Trophoblast cell (in vitro differentiated cells and primary cell): ENCODE measurements at regions not wholly inside any gene's neighbourhood (a gene's known extent, or its start where the extent isn't known, plus 50 kb on each side); places are given as distances from the start of the nearest gene placed in this dataset.

Experiments
- DNase-seq, 2 donors: peaks; one replicate each; pipeline ENCODE4 v3.0.0-alpha.2; 2016
- H2AFZ ChIP-seq: 2 replicates; pipeline ENCODE4 v1.6.1; 2013; ENCODE audit warnings: low read length, moderate library complexity, mild to moderate bottlenecking; ENCODE audit not compliant: insufficient read depth, poor library complexity
- H2AK5ac ChIP-seq: 2 replicates; pipeline ENCODE4 v1.6.1; 2013; ENCODE audit warnings: mild to moderate bottlenecking, low read length
- H2BK120ac ChIP-seq: 2 replicates; pipeline ENCODE4 v1.6.1; 2013; ENCODE audit warnings: low read length, mild to moderate bottlenecking, moderate library complexity; ENCODE audit not compliant: insufficient read depth, poor library complexity
- H2BK12ac ChIP-seq: 2 replicates; pipeline ENCODE4 v1.6.1; 2013; ENCODE audit warnings: mild to moderate bottlenecking, low read length, moderate library complexity
- H2BK5ac ChIP-seq: 2 replicates; pipeline ENCODE4 v1.6.1; 2013; ENCODE audit warnings: low read length, low read depth, moderate library complexity, mild to moderate bottlenecking; ENCODE audit not compliant: poor library complexity
- H3K14ac ChIP-seq: 2 replicates; pipeline ENCODE4 v1.6.1; 2013; ENCODE audit warnings: mild to moderate bottlenecking, low read length
- H3K18ac ChIP-seq: 2 replicates; pipeline ENCODE4 v1.6.1; 2013; ENCODE audit warnings: mild to moderate bottlenecking, low read length
- H3K23ac ChIP-seq: 2 replicates; pipeline ENCODE4 v1.6.1; 2013; ENCODE audit warnings: low read length
- H3K27ac ChIP-seq: 2 replicates; pipeline ENCODE4 v1.5.1; 2013; ENCODE audit warnings: low read depth, mild to moderate bottlenecking, inconsistent platforms, low read length, moderate library complexity
- H3K27me3 ChIP-seq: 2 replicates; pipeline ENCODE4 v1.6.1; 2013; ENCODE audit warnings: inconsistent platforms, mild to moderate bottlenecking, low read length, moderate library complexity; ENCODE audit not compliant: insufficient read depth
- H3K36me3 ChIP-seq, 2 experiments: 1 replicate in 1 of 2; 2 replicates in 1 of 2; pipeline ENCODE4 v1.6.1; 2013; ENCODE audit warnings: low read length in 2 of 2, mild to moderate bottlenecking in 2 of 2, moderate library complexity in 1 of 2; ENCODE audit not compliant: insufficient read depth in 2 of 2, control insufficient read depth in 1 of 2
- H3K4ac ChIP-seq: 2 replicates; pipeline ENCODE4 v1.6.1; 2013; ENCODE audit warnings: low read depth, mild to moderate bottlenecking, low read length, moderate library complexity
- H3K4me1 ChIP-seq, 2 experiments: 1 replicate in 1 of 2; 2 replicates in 1 of 2; pipeline ENCODE4 v1.6.1; 2013; ENCODE audit warnings: low read length in 2 of 2, mild to moderate bottlenecking in 2 of 2, moderate library complexity in 1 of 2; ENCODE audit not compliant: insufficient read depth in 2 of 2, control insufficient read depth in 1 of 2
- H3K4me2 ChIP-seq: 2 replicates; pipeline ENCODE4 v1.6.1; 2013; ENCODE audit warnings: inconsistent platforms, mild to moderate bottlenecking, low read length, moderate library complexity
- H3K4me3 ChIP-seq: 2 replicates; pipeline ENCODE4 v1.5.1; 2013; ENCODE audit warnings: mild to moderate bottlenecking, low read depth, low read length, inconsistent platforms
- H3K79me1 ChIP-seq: one replicate; pipeline ENCODE4 v1.6.1; 2013; ENCODE audit warnings: low read length
- H3K79me2 ChIP-seq: 2 replicates; pipeline ENCODE4 v1.6.1; 2013; ENCODE audit warnings: low read length, mild to moderate bottlenecking; ENCODE audit not compliant: control insufficient read depth, insufficient read depth, poor library complexity
- H3K9ac ChIP-seq: 2 replicates; pipeline ENCODE4 v1.6.1; 2013; ENCODE audit warnings: mild to moderate bottlenecking, low read length
- H3K9me3 ChIP-seq: 2 replicates; pipeline ENCODE4 v1.6.1; 2013; ENCODE audit warnings: low read depth, mild to moderate bottlenecking, control low read depth, inconsistent platforms, low read length; ENCODE audit not compliant: insufficient read depth
- H4K12ac ChIP-seq: 2 replicates; pipeline ENCODE4 v1.6.1; 2013; ENCODE audit warnings: low read depth, mild to moderate bottlenecking, low read length, moderate library complexity
- H4K8ac ChIP-seq: 2 replicates; pipeline ENCODE4 v1.6.1; 2013; ENCODE audit warnings: low read depth, mild to moderate bottlenecking, low read length, moderate library complexity
- H4K91ac ChIP-seq: one replicate; pipeline ENCODE4 v1.6.1; 2013; ENCODE audit warnings: low read depth, mild to moderate bottlenecking, low read length, moderate library complexity
- WGBS: extraction: QIAGEN DNeasy Blood & Tissue Kit; methylation state at CpG from one replicate; pipeline ENCODE4 v1.1.7; 2013; ENCODE audit warnings: missing lambda C conversion rate; ENCODE audit not compliant: insufficient read length, insufficient coverage; ENCODE audit errors: extremely low coverage; 5-methylcytosine and 5-hydroxymethylcytosine counted together

- Histone ChIP-seq H2AFZ (no peak overlapping the region), H3K27ac (no peak overlapping the region), H4K91ac (no peak overlapping the region), H3K4me2 (no peak overlapping the region), H2BK5ac (no peak overlapping the region), H2BK12ac (no peak overlapping the region), H3K27me3 (no peaks in the 10 kb centered on the region), H3K4me1 (peaks cover 3 to 6% of the 10 kb centered on the region in 2 experiments), H2BK120ac (no peak overlapping the region), H3K4ac (no peak overlapping the region), H3K23ac (no peak overlapping the region), H3K9me3 (no peaks in the 10 kb centered on the region), H4K8ac (no peak overlapping the region), H3K14ac (no peak overlapping the region), H3K4me3 (no peak overlapping the region), H3K9ac (no peak overlapping the region), H3K36me3 (no peaks in the 10 kb centered on the region), H3K79me1 (no peaks in the 10 kb centered on the region), H3K18ac (no peak overlapping the region), H3K79me2 (no peaks in the 10 kb centered on the region), H2AK5ac (no peak overlapping the region), H4K12ac (no peak overlapping the region)
- DNase-seq, result no peak
- WGBS, result no CpG with 5 or more reads among the region's 1 CpG
These were observed 408.3 kb downstream of the HNRNPD start for GRCh38 chr4:81965454-81965853.

GRCh38 chr4:81963763-81964020, 410.1 kb downstream of the HNRNPD start:
- no peak overlapping the region for H3K9ac ChIP-seq
- no peaks in the 10 kb centered on the region for H3K79me1 ChIP-seq
- no peak overlapping the region for H2AFZ ChIP-seq
- no peak overlapping the region for H3K4ac ChIP-seq
- no peak overlapping the region for H3K14ac ChIP-seq
- peaks cover 6 to 7% of the 10 kb centered on the region in 2 experiments for H3K4me1 ChIP-seq
- H4K8ac ChIP-seq, result no peak overlapping the region
- H3K18ac ChIP-seq, result no peak overlapping the region
- no peaks in the 10 kb centered on the region for H3K79me2 ChIP-seq
- H2BK120ac ChIP-seq, result no peak overlapping the region
- no peaks in the 10 kb centered on the region for H3K36me3 ChIP-seq
- no peak overlapping the region for H2BK12ac ChIP-seq
- H4K12ac ChIP-seq, result no peak overlapping the region
- H3K23ac ChIP-seq, result no peak overlapping the region
- no peak overlapping the region for H4K91ac ChIP-seq
- H3K4me3 ChIP-seq, result no peak overlapping the region
- H3K9me3 ChIP-seq, result no peaks in the 10 kb centered on the region
- H3K27me3 ChIP-seq, result no peaks in the 10 kb centered on the region
- DNase-seq, result no peak
- no peak overlapping the region for H2BK5ac ChIP-seq
- H3K27ac ChIP-seq, result no peak overlapping the region
- no peak overlapping the region for H3K4me2 ChIP-seq
- no peak overlapping the region for H2AK5ac ChIP-seq

- H3K4me3 ChIP-seq, result no peak overlapping the region
- no peaks in the 10 kb centered on the region for H3K79me1 ChIP-seq
- DNase-seq, result no peak
- H2AFZ ChIP-seq, result no peak overlapping the region
- no peak overlapping the region for H3K18ac ChIP-seq
- H3K14ac ChIP-seq, result no peak overlapping the region
- no CpG with 5 or more reads among the region's 1 CpG for WGBS
- H3K9me3 ChIP-seq, result no peaks in the 10 kb centered on the region
- H3K9ac ChIP-seq, result no peak overlapping the region
- no peak overlapping the region for H2AK5ac ChIP-seq
- peaks cover 6 to 7% of the 10 kb centered on the region in 2 experiments for H3K4me1 ChIP-seq
- no peak overlapping the region for H3K23ac ChIP-seq
- H2BK12ac ChIP-seq, result no peak overlapping the region
- H4K8ac ChIP-seq, result no peak overlapping the region
- H3K27me3 ChIP-seq, result no peaks in the 10 kb centered on the region
- H3K36me3 ChIP-seq, result no peaks in the 10 kb centered on the region
- no peak overlapping the region for H2BK120ac ChIP-seq
- no peak overlapping the region for H3K27ac ChIP-seq
- no peak overlapping the region for H4K91ac ChIP-seq
- no peak overlapping the region for H3K4me2 ChIP-seq
- H4K12ac ChIP-seq, result no peak overlapping the region
- no peak overlapping the region for H2BK5ac ChIP-seq
- H3K79me2 ChIP-seq, result no peaks in the 10 kb centered on the region
- no peak overlapping the region for H3K4ac ChIP-seq
These were observed 410.6 kb downstream of the HNRNPD start for GRCh38 chr4:81963015-81963762.

- DNase-seq, result no peak
- H3K79me1 ChIP-seq, result no peaks in the 10 kb centered on the region
- H2BK5ac ChIP-seq, result no peak overlapping the region
- WGBS, result no CpG with 5 or more reads among the region's 4 CpGs
- no peaks in the 10 kb centered on the region for H3K27me3 ChIP-seq
- H3K14ac ChIP-seq, result no peak overlapping the region
- no peak overlapping the region for H4K12ac ChIP-seq
- H3K4ac ChIP-seq, result no peak overlapping the region
- H3K4me1 ChIP-seq, result peaks cover 6 to 7% of the 10 kb centered on the region in 2 experiments
- no peak overlapping the region for H2AK5ac ChIP-seq
- no peaks in the 10 kb centered on the region for H3K9me3 ChIP-seq
- no peaks in the 10 kb centered on the region for H3K36me3 ChIP-seq
- H3K9ac ChIP-seq, result no peak overlapping the region
- H2BK120ac ChIP-seq, result no peak overlapping the region
- no peak overlapping the region for H3K18ac ChIP-seq
- H2BK12ac ChIP-seq, result no peak overlapping the region
- no peaks in the 10 kb centered on the region for H3K79me2 ChIP-seq
- no peak overlapping the region for H2AFZ ChIP-seq
- no peak overlapping the region for H4K8ac ChIP-seq
- no peak overlapping the region for H3K27ac ChIP-seq
- H3K4me2 ChIP-seq, result no peak overlapping the region
- no peak overlapping the region for H4K91ac ChIP-seq
- H3K4me3 ChIP-seq, result no peak overlapping the region
- H3K23ac ChIP-seq, result no peak overlapping the region
These were observed 412.8 kb downstream of the HNRNPD start for GRCh38 chr4:81960961-81961360.
